Transverse colon (tissue), 4 donors: ENCODE measurements at regions not wholly inside any gene's neighbourhood (a gene's known extent, or its start where the extent isn't known, plus 50 kb on each side); places are given as distances from the start of the nearest gene placed in this dataset.

Experiments used
- DNase-seq: peaks from one replicate; pipeline ENCODE4 v3.0.0-alpha.2; 2019
- H3K27ac ChIP-seq, 4 donors: fragments of 200-600 bp; sonication (generic); 2 replicates each; pipeline ENCODE4 v1.5.1; 2016 to 2018; ENCODE audit warnings: inconsistent platforms in 4 of 4
- H3K27me3 ChIP-seq: fragments of 200-600 bp; sonication (generic); 2 replicates; pipeline ENCODE4 v1.5.1; 2017; ENCODE audit warnings: inconsistent platforms
- H3K36me3 ChIP-seq, 4 donors: fragments of 200-600 bp; sonication (generic); 2 replicates each; pipeline ENCODE4 v1.5.1; 2017 to 2019; ENCODE audit warnings: inconsistent platforms in 4 of 4
- H3K4me1 ChIP-seq, 4 donors: fragments of 200-600 bp; sonication (generic); 2 replicates each; pipeline ENCODE4 v1.5.1; 2017 to 2020; ENCODE audit warnings: inconsistent platforms in 4 of 4
- H3K4me3 ChIP-seq, 4 donors: fragments of 200-600 bp; sonication (generic); 1 replicate in 1 of 4; 2 replicates in 3 of 4; pipeline versions ENCODE4 v1.5.1 to v1.6.1; 2017 to 2019; ENCODE audit warnings: inconsistent platforms in 4 of 4
- H3K9me3 ChIP-seq, 2 donors: fragments of 200-600 bp; sonication (generic); 2 replicates each; pipeline ENCODE4 v1.5.1; 2017 to 2019; ENCODE audit warnings: inconsistent platforms in 2 of 2
- EP300 ChIP-seq: sonication (generic); formaldehyde crosslinking; IDR thresholded peaks from one replicate; pipeline ENCODE4 v1.6.1; 2017; ENCODE audit warnings: antibody characterized with exemption, low read depth
- POLR2A ChIP-seq: fragments of 450-650 bp; IDR thresholded peaks from one replicate; pipeline ENCODE4 v1.6.1; 2016; ENCODE audit warnings: antibody characterized with exemption, mild to moderate bottlenecking, moderate library complexity
- POLR2AphosphoS5 ChIP-seq, 3 donors: sonication (generic); formaldehyde crosslinking; IDR thresholded peaks; one replicate each; pipeline ENCODE4 v1.6.1; 2016; ENCODE audit warnings: antibody characterized with exemption in 3 of 3
- WGBS, 2 donors: methylation state at CpG; one replicate each; pipeline ENCODE4 v1.1.5; 2018; ENCODE audit warnings: low coverage in 1 of 2; 5-methylcytosine and 5-hydroxymethylcytosine counted together
- in situ Hi-C, 4 donors: fragments of 200-750 bp; cut with MboI; loops; one replicate each; pipeline versions ENCODE4 v1.15.0 to v1.15.1; 2017; ENCODE audit warnings: low sequenced_read_pairs in 3 of 4, low pct_ligation_motif_present in 1 of 4, low pct_unique_long_range_greater_than_20kb in 1 of 4
- intact Hi-C: fragments of 100-400 bp; cut with DNase I; formaldehyde crosslinking; loops from one replicate; pipeline ENCODE4 v1.15.1; 2023; ENCODE audit warnings: low total_unique reads
- TF ChIP-seq, protein P1 (sequence below), 5 experiments: fragments of 200-600 bp in 3 of 5; fragments of 450-650 bp in 2 of 5; sonication (generic) in 3 of 5; IDR thresholded peaks; 1 replicate in 2 of 5; 2 replicates in 3 of 5; pipeline ENCODE4 v1.5.1; 2016 to 2017; ENCODE audit warnings: antibody characterized with exemption in 5 of 5, inconsistent platforms in 3 of 5, mild to moderate bottlenecking in 2 of 5, moderate library complexity in 1 of 5

DNA sequence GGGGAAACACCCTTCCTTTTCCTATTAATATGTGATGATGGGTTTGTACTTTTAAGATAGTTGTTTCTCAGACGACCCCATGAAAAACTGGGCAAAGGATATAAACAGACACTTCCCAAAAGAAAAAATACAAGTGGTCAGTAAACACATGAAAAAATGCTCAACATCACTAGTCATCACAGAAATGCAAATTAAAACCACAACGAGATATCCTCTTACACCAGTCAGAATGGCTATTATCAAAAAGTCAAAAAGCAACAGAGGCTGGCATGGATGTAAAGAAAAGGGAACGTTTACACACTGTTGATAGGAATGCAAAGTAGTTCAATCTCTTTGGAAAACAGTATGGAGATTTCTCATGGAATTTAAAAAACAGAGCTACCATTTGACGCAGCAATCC lies 111.4 kb upstream of the ZEB1 start:
- H3K9me3 ChIP-seq: no peaks in the 10 kb centered on the region
- in situ Hi-C loops (no loop called here), intact Hi-C loops (no loop called here)
- H3K27me3 ChIP-seq: no peaks in the 10 kb centered on the region
- no peak overlapping the region for H3K27ac ChIP-seq
- no peak overlapping the region for H3K4me3 ChIP-seq
- no peak for DNase-seq
- WGBS, 2 donors: 50 to 60% methylated on average over 4 of the region's 4 CpGs
- no peaks in the 10 kb centered on the region for H3K36me3 ChIP-seq
- TF ChIP-seq EP300 (no peak), POLR2A (no peak), POLR2AphosphoS5 (IDR thresholded peaks at IDR 0.05) (no peak)
- TF ChIP-seq, protein P1, sequence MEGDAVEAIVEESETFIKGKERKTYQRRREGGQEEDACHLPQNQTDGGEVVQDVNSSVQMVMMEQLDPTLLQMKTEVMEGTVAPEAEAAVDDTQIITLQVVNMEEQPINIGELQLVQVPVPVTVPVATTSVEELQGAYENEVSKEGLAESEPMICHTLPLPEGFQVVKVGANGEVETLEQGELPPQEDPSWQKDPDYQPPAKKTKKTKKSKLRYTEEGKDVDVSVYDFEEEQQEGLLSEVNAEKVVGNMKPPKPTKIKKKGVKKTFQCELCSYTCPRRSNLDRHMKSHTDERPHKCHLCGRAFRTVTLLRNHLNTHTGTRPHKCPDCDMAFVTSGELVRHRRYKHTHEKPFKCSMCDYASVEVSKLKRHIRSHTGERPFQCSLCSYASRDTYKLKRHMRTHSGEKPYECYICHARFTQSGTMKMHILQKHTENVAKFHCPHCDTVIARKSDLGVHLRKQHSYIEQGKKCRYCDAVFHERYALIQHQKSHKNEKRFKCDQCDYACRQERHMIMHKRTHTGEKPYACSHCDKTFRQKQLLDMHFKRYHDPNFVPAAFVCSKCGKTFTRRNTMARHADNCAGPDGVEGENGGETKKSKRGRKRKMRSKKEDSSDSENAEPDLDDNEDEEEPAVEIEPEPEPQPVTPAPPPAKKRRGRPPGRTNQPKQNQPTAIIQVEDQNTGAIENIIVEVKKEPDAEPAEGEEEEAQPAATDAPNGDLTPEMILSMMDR (IDR thresholded peaks at IDR 0.05): no peak
- peaks cover 0 to 4% (median 0%) of the 10 kb centered on the region in 4 donors for H3K4me1 ChIP-seq

DNA sequence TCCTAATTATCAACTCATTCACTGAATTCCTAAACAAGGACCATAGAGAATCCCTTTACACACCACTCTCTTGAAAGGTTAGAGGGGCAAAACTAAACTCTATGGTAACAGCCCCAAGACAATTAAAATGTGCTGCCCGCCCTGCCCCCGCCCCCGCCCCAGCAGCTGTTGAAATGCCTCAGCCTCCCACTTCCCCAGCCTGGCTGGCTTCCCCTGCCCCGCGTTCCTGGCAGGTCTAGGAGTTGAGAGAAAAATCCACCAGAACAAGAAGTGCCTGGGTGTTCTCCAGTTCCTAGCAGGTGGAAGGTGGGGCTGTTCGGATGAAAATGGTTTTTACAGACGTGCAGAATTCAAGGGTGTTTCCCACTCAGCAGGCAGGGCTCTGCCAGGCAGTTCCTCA lies 109.5 kb upstream of the ZEB1 start:
- no peaks in the 10 kb centered on the region for H3K27me3 ChIP-seq
- H3K9me3 ChIP-seq: no peaks in the 10 kb centered on the region
- no peak overlapping the region for H3K4me3 ChIP-seq
- no peaks in the 10 kb centered on the region for H3K4me1 ChIP-seq
- intact Hi-C loops: no loop called here
- no peak overlapping the region for H3K27ac ChIP-seq
- WGBS, 2 donors: 75 to 78% methylated on average over 2 to 7 of the region's 7 CpGs
- no peaks in the 10 kb centered on the region for H3K36me3 ChIP-seq
- TF ChIP-seq POLR2AphosphoS5 (IDR thresholded peaks at IDR 0.05) (no peak), POLR2A (no peak), EP300 (no peak)
- TF ChIP-seq, protein P1 (IDR thresholded peaks at IDR 0.05): no peak
- in situ Hi-C loops: no loop called here
- DNase-seq: no peak

DNA sequence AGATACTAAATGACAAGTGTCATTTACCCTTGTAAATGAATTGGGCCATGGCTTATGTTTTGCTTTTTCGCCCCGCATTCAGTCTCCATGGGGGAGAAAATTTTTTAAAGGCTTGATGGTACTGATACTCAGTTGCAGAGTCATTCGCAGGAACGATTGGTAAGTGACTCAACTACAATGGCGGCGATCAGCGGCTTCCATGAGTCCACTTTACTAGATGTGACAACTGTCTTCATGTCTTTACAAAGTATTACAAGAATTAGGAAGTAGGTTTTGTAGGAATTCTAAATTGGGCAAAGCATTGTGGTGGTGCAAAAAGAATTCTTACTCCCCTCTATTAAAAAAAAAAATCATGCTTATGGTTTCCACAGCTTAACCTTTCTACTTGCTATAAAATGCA lies 108.8 kb upstream of the ZEB1 start:
- WGBS, 2 donors: 97 to 99% methylated on average over 6 to 7 of the region's 7 CpGs
- in situ Hi-C loops: no loop called here
- no peak for DNase-seq
- no peak for TF ChIP-seq POLR2A
- TF ChIP-seq POLR2AphosphoS5 (IDR thresholded peaks at IDR 0.05): no peak
- no peak for TF ChIP-seq EP300
- TF ChIP-seq, protein P1 (IDR thresholded peaks at IDR 0.05): no peak
- H3K4me3 ChIP-seq: no peak overlapping the region
- intact Hi-C loops: no loop called here
- H3K27ac ChIP-seq: no peak overlapping the region
- H3K27me3 ChIP-seq: no peaks in the 10 kb centered on the region
- H3K9me3 ChIP-seq: no peaks in the 10 kb centered on the region
- H3K36me3 ChIP-seq: no peaks in the 10 kb centered on the region
- no peaks in the 10 kb centered on the region for H3K4me1 ChIP-seq

DNA sequence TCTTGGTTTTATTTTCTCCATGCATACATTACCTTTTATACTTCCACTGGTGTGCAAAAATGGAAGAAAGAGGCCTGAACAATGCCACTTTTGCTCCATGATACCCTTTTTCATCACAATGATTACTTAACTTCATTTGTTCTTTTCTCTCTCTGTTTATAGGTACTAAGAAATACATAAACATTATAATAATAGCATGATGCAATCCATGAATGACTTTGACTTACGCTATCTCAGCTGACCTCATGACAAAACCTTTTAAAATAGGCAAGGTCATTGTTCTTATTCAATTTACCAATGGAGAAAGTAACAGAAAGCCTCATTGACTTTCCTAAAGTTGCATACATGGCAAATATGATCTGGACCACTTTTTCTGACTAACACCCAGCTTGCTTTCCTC lies 105.1 kb upstream of the ZEB1 start:
- H3K27me3 ChIP-seq: no peaks in the 10 kb centered on the region
- no peaks in the 10 kb centered on the region for H3K36me3 ChIP-seq
- no peaks in the 10 kb centered on the region for H3K4me1 ChIP-seq
- no peak overlapping the region for H3K27ac ChIP-seq
- intact Hi-C loops: no loop called here
- no peak for DNase-seq
- in situ Hi-C loops: no loop called here
- H3K4me3 ChIP-seq: no peak overlapping the region
- H3K9me3 ChIP-seq: no peaks in the 10 kb centered on the region
- 67 to 95% methylated on average over 1 of the region's 1 CpG for WGBS, 2 donors
- TF ChIP-seq POLR2AphosphoS5 (IDR thresholded peaks at IDR 0.05) (no peak), EP300 (no peak), POLR2A (no peak)
- TF ChIP-seq, protein P1 (IDR thresholded peaks at IDR 0.05): no peak
